GM06990 (cell line): ENCODE measurements at regions not wholly inside any gene's neighbourhood (a gene's known extent, or its start where the extent isn't known, plus 50 kb on each side); places are given as distances from the start of the nearest gene placed in this dataset.

ENCODE experiments used
- DNase-seq: peaks from one replicate; pipeline ENCODE4 v3.0.0-alpha.2; 2011; ENCODE audit not compliant: insufficient read length; ENCODE audit errors: extremely low read depth
- H3K27me3 ChIP-seq: replicated peaks from 2 replicates; pipeline ENCODE4 v1.6.0; 2011; ENCODE audit warnings: low read length; ENCODE audit not compliant: control insufficient read depth, insufficient read depth
- H3K36me3 ChIP-seq: 2 replicates; pipeline ENCODE4 v1.5.1; 2011; ENCODE audit warnings: low read length; ENCODE audit not compliant: control insufficient read depth, insufficient read depth
- H3K4me3 ChIP-seq: replicated peaks from 2 replicates; pipeline ENCODE4 v1.5.1; 2011; ENCODE audit warnings: low read depth, mild to moderate bottlenecking, control low read depth, low read length
- TF ChIP-seq, protein P1 (sequence below): IDR thresholded peaks from 2 replicates; pipeline ENCODE4 v1.5.1; 2011; ENCODE audit warnings: low read length, control low read depth, mild to moderate bottlenecking, inconsistent platforms; ENCODE audit not compliant: insufficient read depth, poor library complexity, severe bottlenecking

DNA sequence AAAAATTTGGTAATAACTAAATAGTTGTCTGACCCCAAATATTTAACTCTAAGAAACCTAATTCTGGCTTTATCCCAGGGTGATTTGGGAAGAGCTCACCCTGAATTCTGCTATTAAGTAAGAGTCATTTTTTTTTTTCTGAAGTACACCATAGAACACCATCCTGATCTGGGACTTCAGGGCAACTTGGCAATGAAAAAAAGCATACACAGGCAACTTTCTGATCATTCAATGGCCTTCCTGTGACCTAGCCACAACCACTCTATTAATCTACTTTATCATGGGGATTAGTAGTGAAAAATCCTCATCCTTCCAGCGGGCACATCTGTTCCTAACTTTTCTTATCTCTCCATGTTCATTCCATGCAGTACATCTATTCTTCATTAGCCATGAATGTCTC lies 333.2 kb upstream of the MAD2L1 start:
- Histone ChIP-seq H3K36me3 (no peaks in the 10 kb centered on the region), H3K4me3 (no peak overlapping the region), H3K27me3 (no peaks in the 10 kb centered on the region)
- no peak for DNase-seq
- TF ChIP-seq, protein P1, sequence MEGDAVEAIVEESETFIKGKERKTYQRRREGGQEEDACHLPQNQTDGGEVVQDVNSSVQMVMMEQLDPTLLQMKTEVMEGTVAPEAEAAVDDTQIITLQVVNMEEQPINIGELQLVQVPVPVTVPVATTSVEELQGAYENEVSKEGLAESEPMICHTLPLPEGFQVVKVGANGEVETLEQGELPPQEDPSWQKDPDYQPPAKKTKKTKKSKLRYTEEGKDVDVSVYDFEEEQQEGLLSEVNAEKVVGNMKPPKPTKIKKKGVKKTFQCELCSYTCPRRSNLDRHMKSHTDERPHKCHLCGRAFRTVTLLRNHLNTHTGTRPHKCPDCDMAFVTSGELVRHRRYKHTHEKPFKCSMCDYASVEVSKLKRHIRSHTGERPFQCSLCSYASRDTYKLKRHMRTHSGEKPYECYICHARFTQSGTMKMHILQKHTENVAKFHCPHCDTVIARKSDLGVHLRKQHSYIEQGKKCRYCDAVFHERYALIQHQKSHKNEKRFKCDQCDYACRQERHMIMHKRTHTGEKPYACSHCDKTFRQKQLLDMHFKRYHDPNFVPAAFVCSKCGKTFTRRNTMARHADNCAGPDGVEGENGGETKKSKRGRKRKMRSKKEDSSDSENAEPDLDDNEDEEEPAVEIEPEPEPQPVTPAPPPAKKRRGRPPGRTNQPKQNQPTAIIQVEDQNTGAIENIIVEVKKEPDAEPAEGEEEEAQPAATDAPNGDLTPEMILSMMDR, result no peak

DNA sequence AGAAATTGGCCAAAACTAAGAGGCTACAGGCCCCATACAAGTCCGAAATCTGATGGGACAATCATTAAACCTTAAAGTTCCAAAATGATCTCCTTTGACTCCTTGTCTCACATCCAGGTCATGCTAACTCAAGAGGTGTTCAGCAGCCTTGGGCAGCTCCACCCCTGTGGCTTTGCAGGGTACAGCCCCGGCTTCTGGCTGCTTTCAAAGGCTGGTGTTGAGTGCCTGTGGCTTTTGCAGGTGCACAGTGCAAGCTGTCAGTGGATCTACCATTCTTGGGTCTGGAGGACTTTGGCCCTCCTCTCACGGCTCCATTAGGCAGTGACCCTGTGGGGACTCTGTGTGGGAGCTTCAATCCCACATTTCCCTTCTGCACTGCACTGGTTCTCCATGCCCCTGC lies 329.1 kb upstream of the MAD2L1 start:
- DNase-seq, result no peak
- TF ChIP-seq, protein P1, result no peak
- H3K4me3 ChIP-seq, result no peak overlapping the region

DNA sequence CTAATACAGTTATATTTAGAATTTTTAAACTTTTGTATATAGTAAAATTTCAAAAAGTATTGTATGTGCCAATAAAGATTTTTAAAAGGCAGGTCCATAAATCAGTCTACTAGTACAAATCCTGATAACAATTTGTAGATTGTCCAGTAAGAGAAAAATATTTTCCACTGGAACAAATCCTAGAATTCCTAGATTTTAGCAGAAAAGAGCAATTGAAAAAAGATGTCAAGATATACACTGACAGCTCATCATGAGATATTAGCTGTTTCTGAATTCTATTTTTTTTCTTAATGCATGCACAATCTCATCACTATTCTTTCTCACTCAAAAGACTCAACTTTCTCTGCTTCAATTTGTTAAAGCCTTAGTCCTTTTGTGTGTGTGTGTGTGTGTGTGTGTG lies 289.2 kb upstream of the MAD2L1 start:
- Histone ChIP-seq H3K36me3 (no peaks in the 10 kb centered on the region), H3K4me3 (no peak overlapping the region)

More for the DNA sequence above, 329.1 kb upstream of the MAD2L1 start:
- Histone ChIP-seq H3K36me3 (no peaks in the 10 kb centered on the region), H3K27me3 (no peaks in the 10 kb centered on the region)

DNA sequence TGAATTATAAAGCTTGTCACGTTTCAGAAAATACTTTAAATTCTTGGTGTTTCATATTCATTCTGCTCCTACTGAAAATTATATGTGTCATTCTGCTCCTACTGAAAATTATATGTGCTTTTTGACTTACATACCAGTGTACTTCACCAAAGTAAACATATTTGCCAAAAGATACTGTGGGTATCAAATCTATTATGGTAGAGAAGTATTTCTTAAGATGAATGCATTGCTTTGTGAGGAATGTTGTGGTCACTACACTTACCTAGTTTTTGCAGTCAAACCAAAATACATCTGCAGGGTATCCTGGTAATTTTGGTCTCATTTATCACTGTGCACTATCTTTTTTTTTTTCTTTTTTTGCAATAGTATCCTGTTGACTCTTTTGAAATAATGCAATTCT lies 287.7 kb upstream of the MAD2L1 start:
- no peak for DNase-seq
- H3K27me3 ChIP-seq, result no peaks in the 10 kb centered on the region
- H3K4me3 ChIP-seq, result no peak overlapping the region
- TF ChIP-seq, protein P1, result no peak
- no peaks in the 10 kb centered on the region for H3K36me3 ChIP-seq

More for the DNA sequence above, 289.2 kb upstream of the MAD2L1 start:
- no peaks in the 10 kb centered on the region for H3K27me3 ChIP-seq
- TF ChIP-seq, protein P1, result no peak
- no peak for DNase-seq

DNA sequence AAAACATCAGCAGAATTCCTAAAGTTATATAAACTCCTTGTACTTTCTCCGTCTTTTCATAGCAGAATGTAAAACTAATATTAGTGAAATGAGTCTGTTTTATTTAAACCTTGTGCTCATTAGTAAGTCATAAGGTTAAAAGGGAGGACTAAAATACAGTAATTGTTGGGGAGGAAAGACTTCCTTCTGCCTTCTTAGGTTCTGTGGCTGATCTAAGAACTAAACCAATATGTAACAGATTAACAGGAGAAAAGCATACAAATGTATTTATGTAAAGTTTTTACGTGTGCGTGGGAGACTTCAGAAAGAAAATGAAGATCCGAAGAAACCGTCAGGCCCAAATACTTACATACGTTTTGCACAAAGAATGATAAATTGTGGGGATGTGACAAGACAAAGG lies 286.6 kb upstream of the MAD2L1 start:
- no peaks in the 10 kb centered on the region for H3K36me3 ChIP-seq
- TF ChIP-seq, protein P1, result no peak
- H3K4me3 ChIP-seq, result no peak overlapping the region
- no peaks in the 10 kb centered on the region for H3K27me3 ChIP-seq
- no peak for DNase-seq

DNA sequence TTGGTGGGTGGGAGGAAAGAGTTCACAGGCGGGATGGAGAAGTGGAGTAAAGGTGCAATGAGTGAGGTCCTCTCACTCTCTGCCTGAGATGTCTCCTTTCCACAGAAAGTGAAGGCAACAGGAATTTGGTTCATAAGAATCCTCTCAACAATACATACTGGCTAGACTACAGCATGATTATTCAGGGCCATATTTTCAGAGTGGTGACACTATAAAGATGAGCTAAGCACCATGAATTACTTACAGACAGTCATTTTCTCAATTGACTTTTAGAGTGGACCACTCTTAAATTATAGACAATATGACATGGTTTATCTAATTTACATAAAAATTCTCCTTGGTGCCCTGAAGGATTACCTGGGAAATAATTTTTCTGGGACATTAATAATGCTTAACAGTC lies 286.1 kb upstream of the MAD2L1 start:
- Histone ChIP-seq H3K27me3 (no peaks in the 10 kb centered on the region), H3K4me3 (no peak overlapping the region), H3K36me3 (no peaks in the 10 kb centered on the region)
- TF ChIP-seq, protein P1, result no peak
- DNase-seq, result no peak
